Embryonic facial prominence (tissue), 1 donor: ENCODE measurements at regions not wholly inside any gene's neighbourhood (a gene's known extent, or its start where the extent isn't known, plus 50 kb on each side); places are given as distances from the start of the nearest gene placed in this dataset.
"Not testable (repeated sequence)": the region's sequence is repeated elsewhere in the genome, so short reads cannot be mapped to it uniquely, and the experiment has no call there.

Experiments used
- DNase-seq: peaks from one replicate; pipeline ENCODE4 v3.0.0-alpha.2; 2016; ENCODE audit errors: extremely low spot score

DNA sequence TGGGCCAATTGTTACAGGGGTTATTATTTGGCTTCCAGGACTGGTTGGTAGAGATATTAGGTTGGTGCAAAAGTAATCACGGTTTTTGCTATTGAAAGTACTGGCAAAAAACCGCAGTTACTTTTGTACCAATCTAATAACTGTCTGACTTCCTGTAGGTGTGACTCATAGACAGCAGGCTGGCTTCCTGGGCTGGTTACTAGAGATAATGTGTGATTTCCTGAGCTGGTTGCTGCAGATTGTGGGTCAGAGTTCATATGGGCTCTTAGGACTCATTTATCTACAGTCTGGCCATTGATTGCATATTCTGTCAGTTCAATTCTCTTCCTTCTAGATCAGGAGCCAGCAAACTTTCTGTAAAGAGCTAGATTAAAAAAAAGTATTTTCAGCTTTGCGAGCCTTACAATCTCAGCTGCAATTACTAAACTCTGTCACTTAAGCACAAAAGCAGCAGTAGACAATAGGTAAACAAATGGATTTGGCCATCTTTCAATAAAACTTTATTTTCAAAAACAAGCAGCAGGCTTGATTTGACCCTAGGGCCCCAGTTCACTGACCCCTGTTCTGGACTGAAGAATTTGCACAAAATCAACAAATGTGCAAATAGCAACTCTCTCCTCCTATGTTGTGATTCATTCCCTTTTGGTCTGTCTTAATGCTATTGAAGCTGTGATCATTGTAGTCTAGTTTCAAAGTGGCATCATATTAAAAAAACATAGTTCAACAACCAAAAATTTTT is 50.8 kb upstream of the BOD1L1 start:
- DNase-seq = no peak

DNA sequence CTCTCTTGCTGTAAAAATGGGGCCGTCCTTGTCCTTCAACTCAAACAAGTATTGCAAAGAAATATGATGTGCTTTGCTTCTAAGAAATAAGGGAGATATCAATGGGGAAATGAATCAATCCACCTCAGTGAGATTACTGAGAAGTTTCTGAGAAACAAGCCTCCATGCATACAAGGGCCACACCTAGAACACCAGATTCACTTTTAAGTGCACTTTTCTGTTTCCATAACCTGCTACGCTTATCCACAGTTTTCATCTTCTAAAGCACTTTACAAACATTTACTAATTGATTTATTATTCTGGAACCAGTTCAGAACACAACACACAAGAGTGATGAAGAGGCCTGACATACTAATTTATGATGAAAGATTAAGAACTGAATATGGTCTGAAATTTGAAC is 54.0 kb upstream of the BOD1L1 start:
- DNase-seq = no peak

GRCh38 chr4:13694256-13694655 is 66.7 kb upstream of the BOD1L1 start:
- no peak for DNase-seq

GRCh38 chr4:13698296-13698695 is 70.8 kb upstream of the BOD1L1 start:
- no peak for DNase-seq

- no peak for DNase-seq
Observed at GRCh38 chr4:13700021-13700857, 72.7 kb upstream of the BOD1L1 start.

DNA sequence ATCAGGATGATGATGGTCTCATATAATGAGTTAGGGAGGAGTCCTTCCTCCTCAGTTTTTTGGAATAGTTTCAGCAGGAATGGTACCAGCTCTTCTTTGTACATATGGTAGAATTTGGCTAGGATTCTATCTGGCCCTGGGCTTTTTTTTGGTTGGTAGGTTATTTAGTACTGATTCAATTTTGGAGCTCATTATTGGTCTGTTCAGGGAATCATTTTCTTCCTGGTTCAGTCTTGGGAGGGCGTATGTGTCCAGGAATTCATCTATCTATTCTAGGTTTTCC is 73.3 kb upstream of the BOD1L1 start:
- not testable (repeated sequence) for DNase-seq

GRCh38 chr4:13701937-13702446 is 74.5 kb upstream of the BOD1L1 start:
- DNase-seq = no peak

- no peak for DNase-seq
Observed at GRCh38 chr4:13703096-13703495, 75.6 kb upstream of the BOD1L1 start.

DNA sequence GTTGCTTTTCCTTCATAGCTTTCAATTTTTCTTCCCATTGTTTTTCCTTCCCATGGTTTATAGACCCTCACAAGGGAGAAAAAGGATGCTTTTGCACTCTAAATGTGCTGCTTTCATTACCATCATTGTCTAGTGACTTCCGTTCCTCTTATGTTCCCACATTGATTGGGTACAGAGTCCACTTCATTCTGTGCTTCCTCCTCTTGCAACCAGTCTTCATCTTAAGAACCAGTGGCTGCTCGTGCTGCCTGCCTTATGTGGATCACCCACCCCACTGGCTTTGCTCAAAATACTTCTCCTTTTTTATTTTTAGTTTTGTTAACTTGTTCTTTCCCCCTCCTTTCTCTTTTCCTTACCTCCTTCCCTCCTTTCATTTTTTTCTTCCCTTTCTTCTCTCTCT is 76.5 kb upstream of the BOD1L1 start:
- DNase-seq = no peak

DNA sequence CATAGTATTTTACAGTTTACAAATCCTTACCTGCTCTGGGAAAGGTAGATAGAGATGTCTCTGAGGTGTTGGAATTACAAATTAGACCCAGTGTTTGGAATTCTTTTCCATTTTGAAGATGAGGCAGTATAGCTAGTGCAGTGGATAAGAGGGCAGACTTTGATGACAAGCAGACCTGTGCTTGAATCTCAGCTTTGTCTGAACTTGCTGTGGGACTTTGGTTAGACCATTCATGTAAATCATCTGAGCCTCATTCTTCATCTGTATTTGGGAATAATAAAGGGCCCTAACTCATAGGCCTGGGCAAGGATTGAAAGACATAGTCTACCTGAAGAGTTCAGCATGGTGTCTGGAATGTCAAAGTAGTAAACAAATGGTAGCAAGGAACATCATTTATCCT is 77.2 kb upstream of the BOD1L1 start:
- no peak for DNase-seq

GRCh38 chr4:13705521-13706041 is 78.1 kb upstream of the BOD1L1 start:
- no peak for DNase-seq

DNA sequence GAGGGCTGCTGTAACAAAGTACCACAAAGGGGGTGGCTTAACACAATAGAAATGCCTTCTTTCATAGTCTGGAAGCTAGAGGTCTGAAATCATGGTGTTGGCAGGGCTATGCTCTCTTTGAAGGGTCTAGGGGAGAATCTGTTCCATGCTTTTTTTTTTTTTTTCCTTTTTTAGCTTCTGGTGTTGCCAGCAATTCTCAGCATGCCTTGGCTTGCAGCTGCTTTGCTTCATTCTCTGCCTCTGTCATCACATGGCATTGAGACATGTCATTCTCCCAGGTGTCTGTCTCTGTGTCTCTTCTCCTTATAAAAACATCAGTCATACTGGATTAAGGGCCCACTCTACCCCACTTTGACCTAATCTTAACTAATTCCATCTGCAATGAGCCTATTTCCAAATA is 78.6 kb upstream of the BOD1L1 start:
- DNase-seq = no peak

GRCh38 chr4:13706716-13707115 is 79.2 kb upstream of the BOD1L1 start:
- no peak for DNase-seq

- no peak for DNase-seq
Observed at GRCh38 chr4:13710246-13710885, 82.8 kb upstream of the BOD1L1 start.

- no peak for DNase-seq
Observed at GRCh38 chr4:13711233-13711785, 83.8 kb upstream of the BOD1L1 start.

GRCh38 chr4:13721894-13722293 is 94.4 kb upstream of the BOD1L1 start:
- no peak for DNase-seq

DNA sequence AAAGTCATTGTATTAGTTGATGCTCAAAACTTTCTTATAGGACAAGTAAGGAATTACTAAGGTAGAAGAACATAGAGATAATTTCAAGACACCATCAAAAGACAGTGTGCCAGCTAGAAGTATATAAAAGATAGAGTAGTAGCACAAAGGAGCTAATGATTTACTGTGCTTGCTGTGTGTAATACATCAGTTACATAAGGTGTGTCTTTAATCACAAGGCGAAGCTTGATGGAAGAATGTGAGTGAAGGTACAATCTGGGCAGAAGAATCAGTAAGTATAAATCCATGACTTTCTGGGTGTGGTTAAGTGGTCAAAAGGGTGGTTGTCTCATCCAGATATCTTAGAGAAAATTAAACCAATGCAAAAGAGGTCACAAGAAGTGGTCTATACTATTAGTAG is 95.1 kb upstream of the BOD1L1 start:
- DNase-seq = no peak

DNA sequence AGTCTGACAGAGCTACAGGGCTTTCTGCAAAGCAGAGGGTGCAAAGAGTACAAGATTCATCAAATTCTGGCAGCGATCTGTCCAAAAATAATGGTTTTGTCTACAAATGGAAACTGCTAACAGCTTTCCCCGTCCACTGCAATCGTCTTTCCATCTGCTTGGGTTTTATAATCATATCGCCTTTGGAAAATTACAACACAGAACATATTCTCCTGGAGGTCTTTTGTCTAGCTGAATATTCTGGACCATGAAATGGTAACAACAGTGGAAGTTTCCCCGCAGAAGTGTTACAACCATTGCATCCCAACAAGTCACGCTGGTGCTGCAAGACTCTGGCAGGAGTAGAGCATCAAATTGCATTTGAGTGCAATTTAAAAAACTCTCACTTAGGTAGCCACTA is 101.2 kb upstream of the BOD1L1 start:
- no peak for DNase-seq

DNA sequence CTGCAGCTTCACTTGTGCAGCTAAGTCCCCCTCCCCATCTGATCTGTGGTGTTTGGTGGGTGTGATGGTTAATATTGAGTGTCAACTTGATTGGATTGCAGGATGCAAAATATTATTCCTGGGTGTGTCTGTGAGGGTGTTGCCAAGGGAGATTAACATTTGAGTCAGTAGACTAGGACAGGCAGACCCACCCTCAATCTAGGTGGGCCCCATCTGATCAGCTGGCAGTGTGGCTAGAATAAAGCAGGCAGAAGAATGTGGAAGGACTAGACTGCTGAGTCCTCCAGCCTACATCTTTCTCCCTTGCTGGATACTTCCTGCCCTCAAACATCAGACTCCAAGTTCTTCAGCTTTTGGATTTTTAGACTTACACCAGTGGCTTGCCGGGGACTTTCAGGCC is 103.5 kb upstream of the BOD1L1 start:
- DNase-seq = no peak

DNA sequence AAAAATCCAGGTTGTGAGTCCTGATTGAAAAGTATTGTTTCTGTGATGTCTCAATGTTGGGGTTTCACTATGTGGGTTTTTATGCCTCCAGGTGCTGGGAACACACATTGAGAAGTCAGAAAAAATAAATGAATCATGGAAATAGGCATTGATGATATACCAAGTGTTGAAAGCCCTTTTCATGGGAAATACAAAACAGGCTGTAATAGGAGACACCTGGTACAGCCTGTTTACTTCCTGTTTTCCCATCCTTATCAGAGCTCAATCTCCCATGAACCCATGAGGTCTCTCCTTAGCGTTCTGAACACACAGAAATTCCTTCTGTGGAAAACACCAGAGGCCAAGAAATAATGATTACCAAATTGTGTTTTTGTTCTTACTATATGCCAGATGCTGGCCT is 106.3 kb upstream of the BOD1L1 start:
- DNase-seq = no peak

DNA sequence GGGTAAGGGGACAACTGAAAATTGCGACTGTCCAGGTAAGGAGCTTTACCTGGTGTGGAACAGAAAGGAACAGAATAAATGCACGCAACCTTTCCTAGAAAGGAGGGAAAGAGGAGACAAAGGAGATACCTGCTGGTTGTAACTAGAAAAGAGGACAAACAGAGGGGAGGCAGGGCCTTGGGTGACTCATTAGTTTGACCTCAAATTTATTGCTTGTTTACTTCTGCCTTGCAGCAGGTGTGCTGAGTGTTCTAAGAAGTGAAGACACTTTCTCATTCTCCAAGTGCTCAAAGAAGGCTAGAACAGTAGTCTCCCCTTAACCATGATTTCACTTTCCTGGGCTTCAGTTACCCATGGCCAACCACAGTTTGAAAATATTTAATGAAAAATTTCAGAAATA is 123.1 kb upstream of the BOD1L1 start:
- no peak for DNase-seq

DNA sequence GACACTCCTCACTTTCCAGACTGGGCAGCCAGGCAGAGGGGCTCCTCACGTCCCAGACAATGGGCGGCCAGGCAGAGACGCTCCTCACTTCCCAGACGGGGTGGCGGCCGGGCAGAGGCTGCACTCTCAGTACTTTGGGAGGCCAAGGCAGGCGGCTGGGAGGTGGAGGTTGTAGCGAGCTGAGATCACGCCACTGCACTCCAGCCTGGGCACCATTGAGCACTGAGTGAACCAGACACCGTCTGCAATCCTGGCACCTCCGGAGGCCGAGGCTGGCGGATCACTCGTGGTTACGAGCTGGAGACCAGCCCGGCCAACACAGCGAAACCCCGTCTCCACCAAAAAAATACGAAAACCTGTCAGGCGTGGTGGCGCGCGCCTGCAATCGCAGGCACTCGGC is 134.1 kb upstream of the BOD1L1 start:
- DNase-seq = not testable (repeated sequence)
